ENCODE measurements at regions not wholly inside any gene's neighbourhood (a gene's known extent, or its start where the extent isn't known, plus 50 kb on each side); places are given as distances from the start of the nearest gene placed in this dataset.
A peak's percentile ranks its signal among the peaks of the same experiment; 100 is the strongest.
"Not testable (repeated sequence)": the region's sequence is repeated elsewhere in the genome, so short reads cannot be mapped to it uniquely, and the experiment has no call there.

- no peaks in the 10 kb centered on the region for H3K27me3 ChIP-seq (ENCODE audit: low read depth)
- TF ChIP-seq CTCF (IDR thresholded peaks at IDR 0.05; ENCODE audit: borderline replicate concordance) = no peak
- intact Hi-C loops (cut with micrococcal nuclease) = no loop called here
- H3K4me1 ChIP-seq = peaks cover 2% of the 10 kb centered on the region
- no peak overlapping the region for H3K4me3 ChIP-seq
- no peak overlapping the region for H3K27ac ChIP-seq (replicated peaks)
- no peaks in the 10 kb centered on the region for H3K9me3 ChIP-seq (replicated peaks)
- no peaks in the 10 kb centered on the region for H3K36me3 ChIP-seq
- no peak for DNase-seq
Observed at GRCh38 chr5:38686658-38687057, 130.2 kb upstream of the LIFR start.

- intact Hi-C loops (cut with micrococcal nuclease) = no loop called here
Observed at GRCh38 chr5:38692346-38692745, 135.9 kb upstream of the LIFR start.

GRCh38 chr5:38692781-38693527 is 136.5 kb upstream of the LIFR start:
- Histone ChIP-seq H3K27me3 (ENCODE audit: low read depth) (no peaks in the 10 kb centered on the region), H3K4me1 (peaks cover 22% of the 10 kb centered on the region), H3K36me3 (no peaks in the 10 kb centered on the region), H3K4me3 (no peak overlapping the region), H3K9me3 (replicated peaks) (no peaks in the 10 kb centered on the region), H3K27ac (replicated peaks) (no peak overlapping the region)
- no peak for TF ChIP-seq CTCF (IDR thresholded peaks at IDR 0.05; ENCODE audit: borderline replicate concordance)
- no peak for DNase-seq
- intact Hi-C loops (cut with micrococcal nuclease) = no loop called here

More at GRCh38 chr5:38692346-38692745, 135.9 kb upstream of the LIFR start:
- DNase-seq = no peak
- Histone ChIP-seq H3K27ac (replicated peaks) (no peak overlapping the region), H3K9me3 (replicated peaks) (no peaks in the 10 kb centered on the region), H3K4me1 (peaks cover 17% of the 10 kb centered on the region), H3K27me3 (ENCODE audit: low read depth) (no peaks in the 10 kb centered on the region), H3K4me3 (no peak overlapping the region), H3K36me3 (no peaks in the 10 kb centered on the region)
- TF ChIP-seq CTCF (IDR thresholded peaks at IDR 0.05; ENCODE audit: borderline replicate concordance) = no peak

- no peak for DNase-seq
- H3K4me3 ChIP-seq = no peak overlapping the region
- no peaks in the 10 kb centered on the region for H3K36me3 ChIP-seq
- no peaks in the 10 kb centered on the region for H3K27me3 ChIP-seq (ENCODE audit: low read depth)
- no peaks in the 10 kb centered on the region for H3K9me3 ChIP-seq (replicated peaks)
- H3K27ac ChIP-seq (replicated peaks) = no peak overlapping the region
- H3K4me1 ChIP-seq = peaks cover 22% of the 10 kb centered on the region
- TF ChIP-seq CTCF (IDR thresholded peaks at IDR 0.05; ENCODE audit: borderline replicate concordance) = no peak
- intact Hi-C loops (cut with micrococcal nuclease) = no loop called here
Observed at GRCh38 chr5:38695021-38695958, 138.8 kb upstream of the LIFR start.

GRCh38 chr5:38697013-38697412 is 140.6 kb upstream of the LIFR start:
- Histone ChIP-seq H3K27ac (replicated peaks) (peak overlapping the region; percentile 36), H3K4me3 (no peak overlapping the region), H3K9me3 (replicated peaks) (peaks cover 4% of the 10 kb centered on the region), H3K27me3 (ENCODE audit: low read depth) (no peaks in the 10 kb centered on the region), H3K4me1 (peaks cover 22% of the 10 kb centered on the region), H3K36me3 (no peaks in the 10 kb centered on the region)
- intact Hi-C loops (cut with micrococcal nuclease) = no loop called here
- TF ChIP-seq CTCF (IDR thresholded peaks at IDR 0.05; ENCODE audit: borderline replicate concordance) = no peak
- no peak for DNase-seq

GRCh38 chr5:38705529-38705928 is 140.3 kb upstream of the OSMR start:
- H3K4me1 ChIP-seq = peaks cover 23% of the 10 kb centered on the region
- H3K4me3 ChIP-seq; intact Hi-C loops (cut with micrococcal nuclease); H3K27ac ChIP-seq (replicated peaks); H3K9me3 ChIP-seq (replicated peaks); H3K27me3 ChIP-seq (ENCODE audit: low read depth); H3K36me3 ChIP-seq; DNase-seq: not testable (repeated sequence)

All from left ventricle myocardium inferior (tissue), 1 donor.